HUES48 (cell line): ENCODE measurements at regions not wholly inside any gene's neighbourhood (a gene's known extent, or its start where the extent isn't known, plus 50 kb on each side); places are given as distances from the start of the nearest gene placed in this dataset.

Source experiments
- H3K27ac ChIP-seq: one replicate; pipeline ENCODE4 v1.7.0; 2013; ENCODE audit warnings: low read depth, low read length, inconsistent platforms
- H3K27me3 ChIP-seq: 2 replicates; pipeline ENCODE4 v1.6.1; 2013; ENCODE audit warnings: mild to moderate bottlenecking, low read length; ENCODE audit not compliant: control insufficient read depth, insufficient read depth
- H3K36me3 ChIP-seq: 2 replicates; pipeline ENCODE4 v1.6.1; 2013; ENCODE audit warnings: low read length; ENCODE audit not compliant: control insufficient read depth, insufficient read depth
- H3K4me1 ChIP-seq: 2 replicates; pipeline ENCODE4 v1.6.1; 2013; ENCODE audit warnings: mild to moderate bottlenecking, low read length; ENCODE audit not compliant: control insufficient read depth, insufficient read depth
- H3K4me3 ChIP-seq: 2 replicates; pipeline ENCODE4 v1.5.1; 2013; ENCODE audit warnings: mild to moderate bottlenecking, low read depth, low read length
- H3K9ac ChIP-seq: 2 replicates; pipeline ENCODE4 v1.6.1; 2013; ENCODE audit warnings: mild to moderate bottlenecking, low read depth, low read length, moderate library complexity
- H3K9me3 ChIP-seq: 2 replicates; pipeline ENCODE4 v1.6.1; 2013; ENCODE audit warnings: low read length; ENCODE audit not compliant: control insufficient read depth, insufficient read depth

GRCh38 chr3:3516996-3517395 lies 282.2 kb upstream of the LRRN1 start:
- no peaks in the 10 kb centered on the region; the same call in 1 of the 2 replicates for H3K4me1 ChIP-seq
- H3K4me3 ChIP-seq: no peak overlapping the region
- H3K9me3 ChIP-seq: no peaks in the 10 kb centered on the region
- H3K27ac ChIP-seq: no peak overlapping the region
- no peak overlapping the region for H3K9ac ChIP-seq
- H3K27me3 ChIP-seq: no peaks in the 10 kb centered on the region
- no peaks in the 10 kb centered on the region for H3K36me3 ChIP-seq

- H3K9ac ChIP-seq: no peak overlapping the region
- no peak overlapping the region for H3K27ac ChIP-seq
- H3K4me3 ChIP-seq: no peak overlapping the region
- H3K27me3 ChIP-seq: no peaks in the 10 kb centered on the region
- no peaks in the 10 kb centered on the region; the same call in 1 of the 2 replicates for H3K4me1 ChIP-seq
- no peaks in the 10 kb centered on the region for H3K9me3 ChIP-seq
- no peaks in the 10 kb centered on the region for H3K36me3 ChIP-seq
These were observed 282.8 kb upstream of the LRRN1 start for GRCh38 chr3:3516384-3516783.

- no peak overlapping the region for H3K27ac ChIP-seq
- H3K27me3 ChIP-seq: no peaks in the 10 kb centered on the region
- H3K9me3 ChIP-seq: no peaks in the 10 kb centered on the region
- no peaks in the 10 kb centered on the region for H3K36me3 ChIP-seq
- H3K4me1 ChIP-seq: no peaks in the 10 kb centered on the region
- no peak overlapping the region for H3K9ac ChIP-seq
- H3K4me3 ChIP-seq: no peak overlapping the region
These were observed 289.6 kb upstream of the LRRN1 start for GRCh38 chr3:3509665-3510064.

- Histone ChIP-seq H3K9ac (no peak overlapping the region), H3K9me3 (no peaks in the 10 kb centered on the region), H3K27me3 (no peaks in the 10 kb centered on the region), H3K4me1 (no peaks in the 10 kb centered on the region), H3K27ac (no peak overlapping the region), H3K4me3 (no peak overlapping the region), H3K36me3 (no peaks in the 10 kb centered on the region)
These were observed 294.5 kb upstream of the LRRN1 start for GRCh38 chr3:3504686-3505085.

GRCh38 chr3:3503411-3503810 lies 295.8 kb upstream of the LRRN1 start:
- H3K27ac ChIP-seq: no peak overlapping the region
- no peaks in the 10 kb centered on the region for H3K9me3 ChIP-seq
- no peaks in the 10 kb centered on the region for H3K4me1 ChIP-seq
- no peak overlapping the region for H3K9ac ChIP-seq
- no peaks in the 10 kb centered on the region for H3K27me3 ChIP-seq
- H3K4me3 ChIP-seq: no peak overlapping the region
- H3K36me3 ChIP-seq: no peaks in the 10 kb centered on the region

- no peak overlapping the region for H3K27ac ChIP-seq
- H3K9me3 ChIP-seq: no peaks in the 10 kb centered on the region
- no peaks in the 10 kb centered on the region for H3K27me3 ChIP-seq
- no peak overlapping the region for H3K4me3 ChIP-seq
- H3K36me3 ChIP-seq: no peaks in the 10 kb centered on the region
- H3K9ac ChIP-seq: no peak overlapping the region
- no peaks in the 10 kb centered on the region for H3K4me1 ChIP-seq
These were observed 299.2 kb upstream of the LRRN1 start for GRCh38 chr3:3499987-3500386.

GRCh38 chr3:3499012-3499562 lies 300.1 kb upstream of the LRRN1 start:
- H3K27ac ChIP-seq: no peak overlapping the region
- H3K9me3 ChIP-seq: no peaks in the 10 kb centered on the region
- no peaks in the 10 kb centered on the region for H3K27me3 ChIP-seq
- H3K9ac ChIP-seq: no peak overlapping the region
- no peaks in the 10 kb centered on the region for H3K36me3 ChIP-seq
- no peak overlapping the region for H3K4me3 ChIP-seq
- H3K4me1 ChIP-seq: no peaks in the 10 kb centered on the region

- H3K9ac ChIP-seq: no peak overlapping the region
- no peak overlapping the region for H3K27ac ChIP-seq
- H3K9me3 ChIP-seq: no peaks in the 10 kb centered on the region
- no peak overlapping the region for H3K4me3 ChIP-seq
- no peaks in the 10 kb centered on the region for H3K27me3 ChIP-seq
- no peaks in the 10 kb centered on the region for H3K36me3 ChIP-seq
- no peaks in the 10 kb centered on the region for H3K4me1 ChIP-seq
These were observed 303.6 kb upstream of the LRRN1 start for GRCh38 chr3:3495611-3496010.

GRCh38 chr3:3476669-3477068 lies 297.2 kb upstream of the CRBN start:
- no peaks in the 10 kb centered on the region for H3K4me1 ChIP-seq
- no peaks in the 10 kb centered on the region for H3K27me3 ChIP-seq
- no peak overlapping the region for H3K9ac ChIP-seq
- no peaks in the 10 kb centered on the region for H3K9me3 ChIP-seq
- H3K36me3 ChIP-seq: no peaks in the 10 kb centered on the region
- no peak overlapping the region for H3K27ac ChIP-seq
- H3K4me3 ChIP-seq: no peak overlapping the region

GRCh38 chr3:3468596-3468995 lies 289.1 kb upstream of the CRBN start:
- Histone ChIP-seq H3K9ac (no peak overlapping the region), H3K9me3 (no peaks in the 10 kb centered on the region), H3K36me3 (no peaks in the 10 kb centered on the region), H3K27ac (no peak overlapping the region), H3K4me1 (peaks cover 4% of the 10 kb centered on the region; the same call in 1 of the 2 replicates), H3K27me3 (no peaks in the 10 kb centered on the region), H3K4me3 (no peak overlapping the region)

- Histone ChIP-seq H3K9me3 (no peaks in the 10 kb centered on the region), H3K27ac (no peak overlapping the region), H3K27me3 (no peaks in the 10 kb centered on the region)
These were observed 284.6 kb upstream of the CRBN start for GRCh38 chr3:3464131-3464530.

GRCh38 chr3:3461317-3461716 lies 281.8 kb upstream of the CRBN start:
- Histone ChIP-seq H3K9me3 (no peaks in the 10 kb centered on the region), H3K4me1 (peaks cover 4% of the 10 kb centered on the region; the same call in 1 of the 2 replicates), H3K27ac (no peak overlapping the region), H3K9ac (no peak overlapping the region), H3K36me3 (no peaks in the 10 kb centered on the region), H3K4me3 (no peak overlapping the region), H3K27me3 (no peaks in the 10 kb centered on the region)

More at GRCh38 chr3:3464131-3464530, 284.6 kb upstream of the CRBN start:
- H3K9ac ChIP-seq: no peak overlapping the region
- H3K36me3 ChIP-seq: no peaks in the 10 kb centered on the region
- H3K4me3 ChIP-seq: no peak overlapping the region
- H3K4me1 ChIP-seq: peaks cover 4% of the 10 kb centered on the region; the same call in 1 of the 2 replicates
